Globus pallidus (tissue), 1 donor: ENCODE measurements at regions not wholly inside any gene's neighbourhood (a gene's known extent, or its start where the extent isn't known, plus 50 kb on each side); places are given as distances from the start of the nearest gene placed in this dataset.

Source experiments
- DNase-seq: peaks from one replicate; pipeline ENCODE4 v3.0.0-alpha.2; 2015; ENCODE audit warnings: low spot score

GRCh38 chr7:56291-56913 is 136.0 kb upstream of the FAM20C start:
- no peak for DNase-seq

- DNase-seq = no peak
These were observed 135.3 kb upstream of the FAM20C start for GRCh38 chr7:57071-57470.

- no peak for DNase-seq
These were observed 134.7 kb upstream of the FAM20C start for GRCh38 chr7:57482-58255.

GRCh38 chr7:58316-58715 is 134.1 kb upstream of the FAM20C start:
- no peak for DNase-seq

GRCh38 chr7:59079-60016 is 133.0 kb upstream of the FAM20C start:
- DNase-seq = no peak

GRCh38 chr7:60017-60675 is 132.2 kb upstream of the FAM20C start:
- DNase-seq = no peak

GRCh38 chr7:60706-61105 is 131.7 kb upstream of the FAM20C start:
- no peak for DNase-seq

- DNase-seq = no peak
These were observed 131.3 kb upstream of the FAM20C start for GRCh38 chr7:61111-61510.

- DNase-seq = no peak
These were observed 130.6 kb upstream of the FAM20C start for GRCh38 chr7:61576-62360.

GRCh38 chr7:62361-63116 is 129.8 kb upstream of the FAM20C start:
- DNase-seq = no peak

- DNase-seq = no peak
These were observed 129.3 kb upstream of the FAM20C start for GRCh38 chr7:63117-63480.

GRCh38 chr7:63521-64021 is 128.8 kb upstream of the FAM20C start:
- DNase-seq = no peak

- DNase-seq = peak; percentile 72
These were observed 128.1 kb upstream of the FAM20C start for GRCh38 chr7:64098-64915.

- no peak for DNase-seq
These were observed 127.4 kb upstream of the FAM20C start for GRCh38 chr7:64916-65341.

- no peak for DNase-seq
These were observed 126.8 kb upstream of the FAM20C start for GRCh38 chr7:65554-65953.

GRCh38 chr7:66296-66695 is 126.1 kb upstream of the FAM20C start:
- DNase-seq = no peak

- no peak for DNase-seq
These were observed 125.6 kb upstream of the FAM20C start for GRCh38 chr7:66741-67140.

- DNase-seq = no peak
These were observed 124.5 kb upstream of the FAM20C start for GRCh38 chr7:67661-68395.

GRCh38 chr7:68629-69028 is 123.7 kb upstream of the FAM20C start:
- no peak for DNase-seq
